ENCODE measurements at regions not wholly inside any gene's neighbourhood (a gene's known extent, or its start where the extent isn't known, plus 50 kb on each side); places are given as distances from the start of the nearest gene placed in this dataset.

- Histone ChIP-seq H3K4me1 (no peaks in the 10 kb centered on the region), H3K27me3 (no peaks in the 10 kb centered on the region), H3K9me3 (peaks cover 0 to 39% (median 12%) of the 10 kb centered on the region in 12 donors), H3K36me3 (no peaks in the 10 kb centered on the region), H3K4me3 (no peak overlapping the region), H3K27ac (no peak overlapping the region)
- intact Hi-C loops (cut with DNase I): no loop called here
- DNase-seq (no peak), ATAC-seq (no peak)
- TF ChIP-seq CTCF (IDR thresholded peaks at IDR 0.05) (no peak), POLR2A (IDR thresholded peaks at IDR 0.05) (no peak)
- WGBS, 4 donors: 42 to 57% (median 46%) methylated on average over 1 of the region's 1 CpG
Observed at GRCh38 chr9:109549386-109549785, 51.3 kb upstream of the PTPN3 start.

GRCh38 chr9:109551651-109552050 is 53.5 kb upstream of the PTPN3 start:
- Histone ChIP-seq H3K36me3 (no peaks in the 10 kb centered on the region), H3K4me1 (no peaks in the 10 kb centered on the region), H3K9me3 (peaks cover 0 to 16% (median 0%) of the 10 kb centered on the region in 12 donors), H3K27me3 (no peaks in the 10 kb centered on the region), H3K27ac (no peak overlapping the region), H3K4me3 (no peak overlapping the region)
- intact Hi-C loops (cut with DNase I): no loop called here
- no peak for DNase-seq
- TF ChIP-seq POLR2A (IDR thresholded peaks at IDR 0.05) (no peak), CTCF (IDR thresholded peaks at IDR 0.05) (no peak)
- ATAC-seq: no peak

GRCh38 chr9:109555215-109555614 is 57.1 kb upstream of the PTPN3 start:
- H3K36me3 ChIP-seq: no peaks in the 10 kb centered on the region
- H3K27ac ChIP-seq: no peak overlapping the region
- ATAC-seq: no peak
- H3K9me3 ChIP-seq: no peaks in the 10 kb centered on the region
- no peak for DNase-seq
- H3K4me3 ChIP-seq: no peak overlapping the region
- TF ChIP-seq CTCF (IDR thresholded peaks at IDR 0.05): no peak
- H3K27me3 ChIP-seq: no peaks in the 10 kb centered on the region
- H3K4me1 ChIP-seq: peaks cover 0 to under 1% (median 0%) of the 10 kb centered on the region in 12 donors
- intact Hi-C loops (cut with DNase I): no loop called here
- WGBS, 4 donors: 56 to 73% (median 68%) methylated on average over 4 of the region's 4 CpGs

GRCh38 chr9:109556061-109556460 is 58.0 kb upstream of the PTPN3 start:
- no peaks in the 10 kb centered on the region for H3K27me3 ChIP-seq
- no peak for ATAC-seq
- peaks cover 0 to 6% (median 0%) of the 10 kb centered on the region in 12 donors for H3K4me1 ChIP-seq
- TF ChIP-seq POLR2A (IDR thresholded peaks at IDR 0.05) (no peak), CTCF (IDR thresholded peaks at IDR 0.05) (no peak)
- no peak for DNase-seq
- H3K27ac ChIP-seq: no peak overlapping the region
- no peak overlapping the region for H3K4me3 ChIP-seq
- 53 to 74% (median 61%) methylated on average over 4 of the region's 4 CpGs for WGBS, 4 donors
- H3K9me3 ChIP-seq: no peaks in the 10 kb centered on the region
- intact Hi-C loops (cut with DNase I): no loop called here
- no peaks in the 10 kb centered on the region for H3K36me3 ChIP-seq

Data from heart left ventricle (tissue), 16 donors.